GM19372 (cell line): ENCODE measurements at regions not wholly inside any gene's neighbourhood (a gene's known extent, or its start where the extent isn't known, plus 50 kb on each side); places are given as distances from the start of the nearest gene placed in this dataset.
A peak's percentile ranks its signal among the peaks of the same experiment; 100 is the strongest.

Source experiments
- ATAC-seq: cut with Tn5 transposase; IDR thresholded peaks from one replicate; pipeline ENCODE4 v1.9.1; 2021; ENCODE audit warnings: mild to moderate bottlenecking, low read depth, moderate library complexity; ENCODE audit not compliant: unreplicated experiment

DNA sequence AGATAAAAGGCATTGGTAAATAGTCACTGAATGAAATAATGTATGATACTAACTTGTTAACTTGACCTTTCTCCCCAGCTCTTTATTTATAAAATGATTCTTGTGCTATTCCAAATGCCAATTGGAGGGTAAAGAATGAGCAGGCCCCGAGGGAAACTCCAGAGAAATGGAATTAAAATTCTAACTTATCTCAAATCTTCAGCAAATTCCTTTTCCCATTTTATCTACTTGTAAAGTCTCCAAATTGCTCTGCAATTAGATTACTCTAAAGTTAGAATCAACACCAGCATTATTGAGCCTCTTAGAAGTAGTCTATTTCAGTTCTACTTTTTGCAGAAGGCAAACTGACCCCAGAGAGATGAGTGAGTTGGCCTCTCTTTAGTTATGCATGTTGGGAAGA is 165.9 kb upstream of the PREP start:
- ATAC-seq: no peak

DNA sequence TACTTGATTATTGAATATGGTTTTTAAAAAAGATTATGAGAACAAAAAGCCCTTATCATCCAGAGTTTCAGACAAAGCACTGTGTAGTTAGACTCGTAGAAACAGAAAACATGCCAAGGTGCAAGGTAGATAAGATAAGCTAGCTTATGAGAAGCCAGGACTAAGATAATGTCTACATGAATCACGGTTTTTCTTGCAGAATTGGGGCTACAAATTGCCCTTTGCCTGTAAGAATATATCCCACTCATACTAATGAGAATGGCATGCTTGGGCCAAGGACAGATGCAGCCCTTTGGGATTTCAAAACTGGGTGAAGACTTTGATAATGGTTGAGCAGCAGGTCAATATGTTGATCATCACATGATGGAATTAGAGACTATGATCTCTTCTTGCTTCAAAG is 165.3 kb upstream of the PREP start:
- no peak for ATAC-seq

DNA sequence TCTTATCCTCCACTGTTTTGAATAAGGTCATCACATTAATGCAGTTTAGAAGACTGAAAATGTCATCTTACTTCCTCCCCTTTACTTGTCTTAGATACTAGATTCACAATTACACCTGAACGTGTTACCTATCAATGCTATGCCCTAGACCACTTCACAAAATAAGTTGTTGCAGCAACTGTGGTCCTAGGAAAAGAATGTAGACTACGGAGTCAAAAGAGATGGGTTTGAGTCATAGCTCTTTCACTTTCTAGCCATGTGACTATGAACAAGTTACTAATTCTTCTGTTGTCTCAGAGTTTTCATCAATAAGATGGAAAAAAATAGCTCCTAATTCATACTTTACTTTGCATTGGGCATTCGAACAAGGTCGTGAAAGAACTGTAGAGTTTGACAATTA is 164.3 kb upstream of the PREP start:
- ATAC-seq: no peak

DNA sequence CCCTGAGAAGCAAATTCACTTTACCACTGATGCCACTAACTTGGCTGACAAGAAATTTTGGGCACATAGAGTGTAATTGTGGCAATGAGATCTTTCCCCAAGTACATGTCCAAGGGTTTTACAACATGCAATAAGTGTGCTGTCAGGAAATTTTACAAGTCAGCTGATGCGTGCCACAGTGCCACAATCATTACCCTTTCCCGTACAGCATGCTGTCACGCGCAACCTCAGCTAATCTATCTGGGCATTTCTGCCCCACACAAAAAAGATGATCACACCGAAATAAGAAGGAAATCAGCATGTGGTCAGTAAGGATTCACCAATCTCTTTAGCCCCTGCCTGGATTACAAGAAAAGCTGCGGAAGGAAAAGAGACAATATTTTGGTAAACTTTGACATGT is 163.6 kb upstream of the PREP start:
- ATAC-seq: no peak

DNA sequence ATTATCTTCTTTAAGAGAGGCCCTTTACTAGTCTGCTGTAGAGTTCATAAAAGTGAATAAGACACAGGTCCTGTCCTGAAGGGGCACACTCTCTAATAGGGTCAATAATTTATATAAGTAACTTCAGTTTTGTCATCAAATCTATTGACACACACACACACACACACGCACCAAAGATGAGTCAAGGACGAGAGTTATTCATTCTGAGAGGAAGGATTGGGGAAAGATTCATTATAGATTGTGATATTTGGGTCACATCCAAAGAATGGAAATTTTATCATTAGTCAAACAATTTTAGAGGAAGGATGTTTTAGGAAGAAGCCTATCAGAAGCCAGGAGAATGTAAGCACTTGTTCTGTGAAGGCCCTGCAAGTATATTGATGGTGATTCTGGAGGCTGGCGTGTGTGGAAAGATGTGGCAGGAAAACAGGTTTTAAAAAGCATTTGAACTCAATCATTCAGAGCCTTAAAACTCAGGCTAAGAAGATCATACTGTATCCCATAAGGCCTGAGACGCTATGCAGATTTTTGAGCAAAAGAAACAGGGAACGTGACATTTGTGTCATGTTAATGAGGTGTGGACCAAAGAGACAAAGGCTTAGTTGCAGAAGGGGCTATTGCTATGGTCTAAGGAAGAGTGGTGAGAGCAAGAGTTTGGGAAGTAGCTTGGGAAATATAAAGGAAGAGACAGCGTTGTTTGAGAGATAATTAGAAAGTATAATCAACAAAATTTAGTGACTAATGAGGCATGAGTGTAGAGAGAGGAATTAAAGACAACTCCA is 161.4 kb upstream of the PREP start:
- no peak for ATAC-seq

DNA sequence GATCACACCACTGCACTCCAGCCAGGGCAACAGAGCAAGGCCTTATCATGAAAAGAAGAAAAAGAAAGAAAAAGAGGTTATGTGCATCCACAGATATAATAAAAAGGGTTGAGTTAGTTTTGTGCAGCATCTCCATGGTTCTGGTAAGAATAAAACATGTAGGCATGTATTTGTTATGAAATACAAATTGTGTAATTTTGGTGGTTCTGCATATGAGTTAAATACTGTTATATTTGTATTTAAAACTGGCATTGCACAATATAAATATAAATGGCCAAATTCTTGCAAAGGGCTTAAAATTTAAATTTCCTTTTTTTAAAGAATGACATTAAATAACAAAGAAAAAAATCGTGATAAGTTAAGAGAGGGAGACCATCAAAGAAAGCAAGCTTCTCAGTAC is 159.1 kb upstream of the PREP start:
- ATAC-seq: no peak

DNA sequence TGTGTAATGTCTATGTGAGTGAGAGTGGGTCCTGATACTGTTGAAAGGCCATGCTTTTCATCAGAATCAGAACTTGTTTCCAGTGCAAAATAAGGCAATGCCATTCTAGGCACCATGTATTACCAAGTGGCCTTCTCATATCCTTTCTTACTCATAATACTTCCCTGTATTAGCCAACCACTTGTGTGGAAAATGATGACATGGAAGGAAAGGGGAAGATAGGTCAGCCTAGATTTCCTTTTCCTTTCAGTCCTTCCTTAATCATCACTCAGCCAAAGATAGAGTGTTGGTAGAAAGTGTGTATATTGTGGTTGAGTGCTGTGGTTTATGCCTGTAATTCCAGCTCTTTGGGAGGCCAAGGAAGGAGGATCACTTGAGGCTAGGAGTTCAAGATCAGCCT is 158.6 kb upstream of the PREP start:
- no peak for ATAC-seq

DNA sequence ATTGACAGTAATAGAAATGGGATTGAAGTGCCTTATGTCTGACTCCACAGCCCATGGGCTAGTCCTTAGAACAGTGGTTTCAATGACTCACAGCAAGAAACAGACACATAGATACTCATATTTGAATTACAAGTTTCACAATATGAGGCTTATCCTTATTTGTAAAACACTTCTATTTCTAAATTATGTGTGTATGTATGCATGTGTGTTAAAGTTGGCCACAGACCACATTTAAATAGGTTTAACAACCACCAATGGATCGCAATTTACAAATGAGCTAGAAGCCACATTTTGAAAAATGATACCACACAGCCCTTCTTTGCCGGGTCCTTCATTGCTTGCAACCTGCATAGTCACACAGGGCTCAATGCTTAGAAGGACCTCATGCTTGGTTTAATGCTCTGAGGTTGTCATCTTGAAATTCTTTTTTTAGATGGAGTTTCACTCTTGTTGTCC is 157.8 kb upstream of the PREP start:
- peak; percentile 70 for ATAC-seq

DNA sequence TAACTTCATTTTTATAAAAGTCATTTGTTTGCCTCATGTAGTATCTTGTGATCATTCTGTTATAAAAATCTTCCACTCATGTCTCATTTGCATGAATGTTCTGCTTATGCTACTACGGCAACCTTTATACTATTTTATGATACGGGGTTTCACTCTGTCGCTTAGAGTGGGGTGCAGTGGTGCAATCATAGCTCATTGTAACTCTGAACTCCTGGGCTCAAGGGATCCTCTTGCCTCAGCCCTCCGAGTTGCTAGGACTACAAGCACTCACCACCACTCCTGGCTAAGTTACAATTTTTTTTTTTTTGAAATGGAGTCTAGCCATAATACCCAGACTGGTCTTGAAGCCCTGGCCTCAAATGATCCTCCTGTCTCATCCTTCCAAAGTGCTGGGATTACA is 154.4 kb upstream of the PREP start:
- ATAC-seq: no peak

DNA sequence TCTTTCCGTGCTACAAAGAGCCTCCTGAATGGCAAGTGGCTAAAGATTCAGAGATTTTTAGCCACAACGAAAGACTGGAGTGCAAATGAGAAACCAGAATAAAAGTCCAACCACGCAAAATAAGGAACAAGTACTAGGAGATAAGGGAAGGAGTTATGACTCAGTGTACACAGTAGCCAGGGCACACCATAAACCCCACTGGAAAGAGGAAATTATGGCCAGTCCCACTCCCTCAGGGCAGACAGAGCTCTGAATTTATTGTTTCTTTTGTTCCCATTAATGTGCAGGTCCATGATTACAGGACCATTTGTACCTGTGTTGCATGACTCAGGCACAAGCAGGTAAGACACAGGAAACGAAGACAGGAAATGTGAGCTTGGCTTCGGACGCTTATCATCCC is 150.3 kb upstream of the PREP start:
- ATAC-seq: no peak

DNA sequence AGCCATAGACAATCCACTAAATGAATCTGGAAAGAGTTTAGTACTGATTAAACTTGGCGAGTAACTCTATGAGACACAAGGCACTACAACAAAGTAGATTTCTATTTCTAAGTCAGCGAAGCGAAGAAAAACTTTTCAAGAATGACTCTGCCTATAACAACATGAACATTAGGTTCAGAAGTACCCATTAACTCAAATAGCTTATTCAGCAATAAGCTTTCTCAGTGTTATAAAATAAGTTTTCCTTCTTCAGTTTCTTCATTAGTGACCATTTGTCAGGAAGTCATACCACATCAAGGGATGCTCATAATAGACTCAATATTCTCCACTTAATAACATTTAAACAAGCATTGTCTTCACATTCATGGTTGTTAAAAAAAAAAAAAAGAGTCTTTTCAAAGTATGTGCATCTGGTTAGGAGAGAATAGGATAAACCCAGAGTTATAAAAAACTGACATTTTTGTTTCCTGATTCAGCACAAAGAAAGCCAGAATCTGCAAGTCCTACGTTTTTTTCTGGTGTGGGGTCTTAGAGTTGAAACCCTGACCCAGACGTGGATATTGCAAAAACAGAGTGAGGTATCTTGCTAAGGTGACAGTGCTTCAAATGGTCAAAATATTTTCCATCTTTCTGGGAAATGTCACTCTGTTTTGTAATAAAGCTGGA is 148.2 kb upstream of the PREP start:
- ATAC-seq: no peak

DNA sequence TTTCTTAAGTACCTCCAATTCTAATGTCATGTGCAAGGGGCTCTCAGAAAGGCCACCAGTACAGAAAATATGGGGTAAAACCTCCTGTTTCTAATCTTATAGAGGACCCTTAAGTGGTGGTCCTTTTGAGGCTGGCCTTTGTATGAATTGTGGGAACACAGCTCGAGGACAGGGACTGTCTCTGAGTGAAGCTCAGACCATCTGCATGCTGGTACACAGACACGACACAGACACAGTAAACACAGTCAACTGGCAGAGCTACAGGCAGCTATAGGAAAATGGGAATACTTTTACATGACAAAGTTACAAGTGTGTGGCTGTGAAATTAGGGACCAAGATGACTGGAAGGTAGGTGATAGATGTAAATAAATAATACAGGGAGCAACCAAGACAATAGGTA is 143.9 kb upstream of the PREP start:
- ATAC-seq: no peak

DNA sequence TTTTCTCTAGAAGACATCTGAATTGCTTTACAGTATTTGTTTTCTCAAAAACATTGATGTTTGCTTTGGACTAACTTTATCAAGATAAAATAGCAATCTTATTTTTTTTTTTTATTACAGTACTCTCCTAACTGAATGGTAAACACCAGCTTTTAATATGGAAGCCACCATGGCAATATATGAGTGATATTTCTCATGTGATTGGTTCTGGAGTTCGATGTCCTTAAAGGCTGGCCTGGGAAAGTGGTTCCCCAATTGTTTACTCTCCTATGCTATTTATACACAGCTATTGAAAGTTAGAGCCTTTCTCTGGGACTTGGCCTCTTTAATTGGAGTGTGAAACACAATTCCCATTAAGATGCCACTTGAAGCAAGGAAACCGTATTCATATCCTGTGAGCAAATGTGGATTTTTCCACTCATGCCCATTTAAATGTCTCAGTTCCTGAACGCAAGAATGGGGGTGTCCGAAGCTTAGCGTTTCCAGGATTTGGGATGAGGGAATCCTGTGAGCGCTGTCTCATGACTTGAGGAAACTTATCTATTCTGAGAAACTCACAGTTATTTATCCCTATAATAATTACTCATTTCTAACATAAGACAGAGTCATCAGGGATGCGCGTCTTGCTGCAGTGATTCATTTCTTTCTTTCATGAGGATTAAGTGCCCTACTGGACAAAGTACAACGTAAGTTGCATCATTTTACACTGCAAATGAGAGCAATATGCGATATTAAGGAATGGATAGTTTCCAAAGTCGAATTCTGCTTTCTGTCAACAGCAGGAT is 143.3 kb upstream of the PREP start:
- ATAC-seq: no peak

DNA sequence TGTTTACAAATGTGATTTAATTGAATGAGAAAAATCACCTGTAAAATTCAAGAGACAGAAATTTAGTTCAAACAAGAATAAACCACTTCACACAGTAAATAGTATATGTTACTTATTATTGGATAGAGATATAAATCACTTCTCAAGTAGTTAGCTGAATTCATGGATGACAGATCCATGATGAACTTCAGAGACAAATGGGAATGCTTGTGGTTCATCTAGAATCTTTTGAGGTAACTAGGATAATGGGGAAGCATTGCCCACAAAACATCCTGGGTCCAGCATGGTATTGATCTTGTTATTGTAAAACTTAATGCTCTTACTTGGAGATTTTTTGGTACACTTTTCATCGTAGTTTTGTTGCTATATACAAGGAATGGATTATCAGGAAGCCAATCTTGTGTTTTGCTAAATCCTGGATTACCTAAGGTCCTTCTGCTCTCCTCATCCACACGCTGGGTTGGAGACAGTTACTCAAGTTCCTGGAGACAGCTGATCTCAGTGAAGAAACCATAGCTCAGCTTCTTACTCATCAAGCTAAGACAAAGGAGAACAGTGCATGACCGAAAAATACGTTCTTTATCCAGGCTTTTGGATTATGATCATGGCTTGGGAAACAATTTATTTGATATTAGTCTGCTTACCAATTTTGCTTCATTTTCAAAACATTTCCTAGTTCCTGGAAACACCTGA is 142.5 kb upstream of the PREP start:
- ATAC-seq: no peak

DNA sequence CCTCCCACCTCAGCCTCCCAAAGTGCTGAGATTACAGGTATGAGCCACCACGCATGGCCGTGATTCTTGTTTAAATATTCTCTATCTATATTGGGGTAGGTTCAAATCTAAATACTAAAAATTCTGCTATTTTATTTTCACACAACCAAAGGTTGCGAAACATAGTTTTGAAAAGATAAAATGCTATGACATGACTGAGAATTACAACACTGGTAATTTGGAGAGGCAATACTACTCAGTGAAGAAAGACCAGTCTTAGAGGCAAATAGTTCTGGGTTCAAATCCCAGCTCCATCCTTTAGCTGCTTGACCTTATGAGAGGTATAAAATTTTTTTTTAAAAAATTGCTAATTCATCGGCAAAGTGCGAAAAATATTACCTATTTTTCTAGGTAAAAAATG is 137.0 kb upstream of the PREP start:
- no peak for ATAC-seq

DNA sequence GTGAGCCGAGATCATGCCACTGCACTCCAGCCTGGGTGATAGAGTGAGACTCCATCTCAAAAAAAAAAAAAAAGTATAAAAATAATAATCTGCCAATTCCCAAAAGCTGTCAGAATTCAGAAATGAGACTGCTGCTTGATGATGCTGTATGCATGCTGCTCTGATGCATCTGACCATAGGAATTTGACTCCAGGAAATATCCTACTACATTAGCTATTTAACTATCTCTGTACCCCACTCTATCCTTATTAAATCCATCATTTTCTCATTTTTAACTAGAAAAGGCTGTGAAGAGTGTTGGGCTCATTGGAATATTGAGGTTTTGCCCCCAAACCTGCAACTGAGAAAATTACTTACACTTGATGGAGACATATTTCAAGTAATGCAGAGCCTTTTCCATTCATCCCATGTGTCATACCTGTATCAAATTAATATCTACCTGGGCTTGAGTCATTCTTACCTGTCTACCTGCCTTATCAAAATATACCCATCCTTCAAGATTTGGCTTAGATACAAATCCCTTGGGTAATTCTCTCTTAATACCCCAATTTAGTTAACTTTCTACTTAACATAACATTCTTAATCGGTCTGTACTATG is 135.2 kb upstream of the PREP start:
- ATAC-seq: no peak

DNA sequence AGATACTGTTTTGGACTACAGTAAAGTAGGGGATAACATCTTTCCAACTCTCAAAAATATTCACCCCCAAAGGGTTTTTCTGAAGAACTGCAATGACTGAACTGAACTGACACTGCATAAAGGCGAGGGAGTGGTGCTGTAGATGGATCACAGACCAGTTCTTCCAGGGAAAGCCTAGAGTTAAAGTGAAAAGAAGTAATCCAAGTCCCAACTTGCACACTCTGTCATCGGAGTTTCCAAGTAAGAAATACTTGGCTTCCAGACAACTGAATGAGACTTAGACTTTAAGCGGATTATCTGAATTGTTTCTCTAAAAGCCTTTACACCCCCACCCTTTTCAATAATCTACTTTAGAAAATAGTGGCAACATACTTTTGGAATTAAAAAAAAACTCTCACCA is 134.1 kb upstream of the PREP start:
- no peak for ATAC-seq

DNA sequence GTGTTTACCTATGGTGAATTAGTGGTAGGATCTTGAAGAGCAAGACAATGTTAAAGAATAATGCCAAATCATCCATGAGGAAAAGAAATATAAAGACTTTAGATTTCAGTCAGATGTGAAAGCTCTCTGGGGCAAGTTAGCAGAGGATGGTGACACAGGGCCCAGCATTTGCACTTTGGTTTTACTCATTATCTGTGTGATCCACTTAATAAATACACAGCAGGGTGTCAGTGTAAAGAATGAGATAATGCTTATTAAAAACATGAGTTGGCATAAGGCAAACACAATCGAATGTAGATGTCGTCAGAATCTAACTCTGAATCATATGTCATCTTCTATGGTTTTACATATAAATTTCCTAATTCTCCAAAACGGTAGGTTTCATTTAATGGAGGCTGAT is 130.4 kb upstream of the PREP start:
- no peak for ATAC-seq

DNA sequence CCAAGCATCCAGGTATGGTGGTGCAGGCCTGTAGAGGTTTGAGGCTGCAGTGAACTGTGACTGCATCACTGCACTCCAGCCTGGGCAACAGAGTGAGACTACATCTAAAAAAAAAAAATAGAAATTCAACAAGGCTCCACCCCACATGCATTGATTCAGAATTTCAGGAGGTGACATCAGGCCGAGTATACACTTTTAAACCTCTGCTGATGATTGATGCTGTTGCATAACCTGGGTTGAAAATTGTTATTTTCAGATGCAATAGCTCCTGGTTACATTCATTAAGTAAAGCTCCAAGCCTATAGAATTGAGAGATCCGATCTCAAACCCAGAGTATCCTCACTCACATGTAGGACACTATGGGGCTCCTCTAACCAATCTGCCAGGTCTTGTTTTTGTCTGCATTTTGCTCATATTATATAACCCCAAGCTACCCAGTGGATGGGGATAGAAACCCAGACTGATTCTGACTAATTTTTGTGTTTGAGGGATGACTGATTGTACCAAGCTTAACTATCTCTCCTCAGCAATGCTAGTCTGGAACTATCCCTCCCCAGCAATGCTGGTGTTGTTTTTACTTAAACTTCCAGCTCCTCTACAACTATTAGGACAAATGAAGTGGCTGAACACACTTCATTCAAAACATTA is 123.5 kb upstream of the PREP start:
- no peak for ATAC-seq
